ENCODE measurements at regions not wholly inside any gene's neighbourhood (a gene's known extent, or its start where the extent isn't known, plus 50 kb on each side); places are given as distances from the start of the nearest gene placed in this dataset.

DNA sequence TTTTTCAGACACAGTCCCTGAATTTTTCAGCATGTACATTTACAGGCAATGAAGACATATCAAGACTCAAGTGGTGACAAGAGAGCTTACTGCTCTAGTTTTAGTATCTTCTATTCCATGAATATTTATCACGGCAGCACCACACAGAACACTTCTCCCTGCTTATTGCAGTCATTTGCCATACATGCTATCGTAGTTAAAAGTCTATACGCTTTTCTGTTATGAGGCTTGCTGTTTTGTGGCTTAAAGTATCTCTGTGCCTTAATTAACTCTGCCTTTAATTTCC lies 65.4 kb upstream of the GK2 start:
- Histone ChIP-seq H3K4me3 (no peak overlapping the region), H3K36me3 (no peaks in the 10 kb centered on the region), H3K9me3 (no peaks in the 10 kb centered on the region), H3K27me3 (no peaks in the 10 kb centered on the region), H3K27ac (replicated peaks in 1 of 4) (peak overlapping the region in 2 of 4 donors; percentile 22 to 47), H3K4me1 (peaks cover 0 to 15% (median 11%) of the 10 kb centered on the region in 4 donors)
- WGBS, result 56% methylated on average over 3 of the region's 3 CpGs
- intact Hi-C loops (cut with DNase I), result no loop called here
- TF ChIP-seq EP300 (IDR thresholded peaks at IDR 0.05), result no peak
- TF ChIP-seq POLR2AphosphoS5 (IDR thresholded peaks at IDR 0.05), result no peak
- TF ChIP-seq, protein P1, sequence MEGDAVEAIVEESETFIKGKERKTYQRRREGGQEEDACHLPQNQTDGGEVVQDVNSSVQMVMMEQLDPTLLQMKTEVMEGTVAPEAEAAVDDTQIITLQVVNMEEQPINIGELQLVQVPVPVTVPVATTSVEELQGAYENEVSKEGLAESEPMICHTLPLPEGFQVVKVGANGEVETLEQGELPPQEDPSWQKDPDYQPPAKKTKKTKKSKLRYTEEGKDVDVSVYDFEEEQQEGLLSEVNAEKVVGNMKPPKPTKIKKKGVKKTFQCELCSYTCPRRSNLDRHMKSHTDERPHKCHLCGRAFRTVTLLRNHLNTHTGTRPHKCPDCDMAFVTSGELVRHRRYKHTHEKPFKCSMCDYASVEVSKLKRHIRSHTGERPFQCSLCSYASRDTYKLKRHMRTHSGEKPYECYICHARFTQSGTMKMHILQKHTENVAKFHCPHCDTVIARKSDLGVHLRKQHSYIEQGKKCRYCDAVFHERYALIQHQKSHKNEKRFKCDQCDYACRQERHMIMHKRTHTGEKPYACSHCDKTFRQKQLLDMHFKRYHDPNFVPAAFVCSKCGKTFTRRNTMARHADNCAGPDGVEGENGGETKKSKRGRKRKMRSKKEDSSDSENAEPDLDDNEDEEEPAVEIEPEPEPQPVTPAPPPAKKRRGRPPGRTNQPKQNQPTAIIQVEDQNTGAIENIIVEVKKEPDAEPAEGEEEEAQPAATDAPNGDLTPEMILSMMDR (IDR thresholded peaks at IDR 0.05), result no peak
- TF ChIP-seq POLR2A (IDR thresholded peaks at IDR 0.05; ENCODE audit: low read depth), result no peak
- DNase-seq (ENCODE audit: extremely low spot score), result no peak

DNA sequence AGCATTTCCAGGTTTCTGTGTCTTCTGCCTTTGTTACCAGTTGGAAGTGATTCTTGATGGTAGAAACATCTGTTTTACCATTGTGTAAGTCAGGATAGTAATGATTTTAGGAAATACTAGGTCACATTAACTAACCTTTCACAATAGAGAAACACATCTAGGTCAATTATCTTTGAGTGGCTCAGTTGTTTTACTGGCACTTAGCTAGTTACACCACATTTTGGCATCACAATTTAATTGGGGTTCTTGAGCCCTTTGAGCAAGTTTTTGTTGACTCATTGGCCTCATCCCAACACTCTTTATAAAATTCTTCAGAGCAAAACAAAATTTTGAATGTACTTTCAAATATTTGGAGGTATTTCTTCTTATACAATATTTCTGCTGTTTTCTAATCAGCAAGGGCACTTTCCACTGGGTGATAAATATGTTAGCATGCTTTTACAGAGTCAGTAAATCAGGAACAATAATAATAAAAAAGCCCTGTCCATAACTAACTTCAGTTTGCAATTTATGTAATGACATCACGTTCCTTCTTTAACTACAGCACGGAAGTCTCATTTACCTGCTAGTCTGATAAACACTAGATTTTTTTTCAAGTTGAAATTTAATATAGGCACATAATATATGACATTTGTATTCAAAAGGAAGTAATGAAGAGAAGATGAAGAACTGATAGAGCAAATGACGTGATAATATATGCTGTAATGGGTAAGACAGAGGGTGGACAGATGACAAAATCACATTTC lies 64.8 kb upstream of the GK2 start:
- Histone ChIP-seq H3K4me3 (no peak overlapping the region), H3K36me3 (no peaks in the 10 kb centered on the region), H3K4me1 (peaks cover 0 to 16% (median 12%) of the 10 kb centered on the region in 4 donors), H3K27ac (replicated peaks in 1 of 4) (peak overlapping the region in 2 of 4 donors; percentile 22 to 47), H3K9me3 (no peaks in the 10 kb centered on the region), H3K27me3 (no peaks in the 10 kb centered on the region)
- intact Hi-C loops (cut with DNase I), result no loop called here
- DNase-seq (ENCODE audit: extremely low spot score), result no peak
- TF ChIP-seq, protein P1 (IDR thresholded peaks at IDR 0.05), result no peak
- no peak for TF ChIP-seq EP300 (IDR thresholded peaks at IDR 0.05)
- no peak for TF ChIP-seq POLR2AphosphoS5 (IDR thresholded peaks at IDR 0.05)
- TF ChIP-seq POLR2A (IDR thresholded peaks at IDR 0.05; ENCODE audit: low read depth), result no peak
- 83% methylated on average over 3 of the region's 3 CpGs for WGBS

GRCh38 chr4:79472036-79472435 lies 64.0 kb upstream of the GK2 start:
- Histone ChIP-seq H3K9me3 (no peaks in the 10 kb centered on the region), H3K27ac (replicated peaks in 1 of 4) (no peak overlapping the region), H3K4me1 (peaks cover 3 to 24% (median 16%) of the 10 kb centered on the region in 4 donors), H3K4me3 (no peak overlapping the region), H3K36me3 (no peaks in the 10 kb centered on the region), H3K27me3 (no peaks in the 10 kb centered on the region)
- DNase-seq (ENCODE audit: extremely low spot score), result no peak
- WGBS, result 75% methylated on average over 1 of the region's 1 CpG
- TF ChIP-seq POLR2A (IDR thresholded peaks at IDR 0.05; ENCODE audit: low read depth) (no peak), POLR2AphosphoS5 (IDR thresholded peaks at IDR 0.05) (no peak), EP300 (IDR thresholded peaks at IDR 0.05) (no peak)
- TF ChIP-seq, protein P1 (IDR thresholded peaks at IDR 0.05), result no peak
- intact Hi-C loops (cut with DNase I), result no loop called here

DNA sequence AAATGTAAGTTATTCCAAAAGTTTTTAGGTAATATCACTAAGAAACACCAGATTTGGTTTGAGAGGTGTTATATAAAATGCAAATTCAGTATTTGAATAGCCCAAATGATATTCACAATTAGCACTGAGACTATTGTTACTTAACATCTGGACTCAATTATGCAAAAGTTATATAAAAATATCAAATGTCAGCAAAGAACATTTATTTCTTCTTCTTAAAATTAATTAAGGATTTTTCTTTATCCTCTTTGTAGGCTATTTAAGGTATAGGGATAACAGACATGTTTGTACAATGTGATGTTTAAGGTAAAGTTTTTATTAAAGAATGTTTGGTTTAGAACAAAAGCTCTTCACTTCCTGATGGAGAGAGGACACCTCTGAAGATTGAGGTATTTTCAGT lies 63.3 kb upstream of the GK2 start:
- TF ChIP-seq POLR2A (IDR thresholded peaks at IDR 0.05; ENCODE audit: low read depth), result no peak
- no peak for TF ChIP-seq EP300 (IDR thresholded peaks at IDR 0.05)
- TF ChIP-seq, protein P1 (IDR thresholded peaks at IDR 0.05), result no peak
- no peak for TF ChIP-seq POLR2AphosphoS5 (IDR thresholded peaks at IDR 0.05)
- Histone ChIP-seq H3K27me3 (no peaks in the 10 kb centered on the region), H3K4me1 (peaks cover 3 to 31% (median 22%) of the 10 kb centered on the region in 4 donors), H3K9me3 (no peaks in the 10 kb centered on the region), H3K36me3 (no peaks in the 10 kb centered on the region), H3K27ac (replicated peaks in 1 of 4) (no peak overlapping the region), H3K4me3 (no peak overlapping the region)
- intact Hi-C loops (cut with DNase I), result no loop called here
- DNase-seq (ENCODE audit: extremely low spot score), result no peak

Data from esophagus muscularis mucosa (tissue), 4 donors.